ENCODE measurements at regions not wholly inside any gene's neighbourhood (a gene's known extent, or its start where the extent isn't known, plus 50 kb on each side); places are given as distances from the start of the nearest gene placed in this dataset.

GRCh38 chr5:57618767-57619381 is 136.3 kb upstream of the ACTBL2 start:
- no peak for DNase-seq (ENCODE audit: low spot score)
- TF ChIP-seq CTCF (IDR thresholded peaks at IDR 0.05; ENCODE audit: extremely low read depth, missing control alignments), result no peak

GRCh38 chr5:57613741-57614140 is 131.1 kb upstream of the ACTBL2 start:
- no peak for DNase-seq (ENCODE audit: low spot score)
- TF ChIP-seq CTCF (IDR thresholded peaks at IDR 0.05; ENCODE audit: extremely low read depth, missing control alignments), result no peak

GRCh38 chr5:57611177-57611576 is 128.6 kb upstream of the ACTBL2 start:
- no peak for DNase-seq (ENCODE audit: low spot score)

GRCh38 chr5:57608542-57608941 is 125.9 kb upstream of the ACTBL2 start:
- DNase-seq (ENCODE audit: low spot score), result no peak
- TF ChIP-seq CTCF (IDR thresholded peaks at IDR 0.05; ENCODE audit: extremely low read depth, missing control alignments), result no peak

More at GRCh38 chr5:57611177-57611576, 128.6 kb upstream of the ACTBL2 start:
- no peak for TF ChIP-seq CTCF (IDR thresholded peaks at IDR 0.05; ENCODE audit: extremely low read depth, missing control alignments)

GRCh38 chr5:57601996-57602395 is 119.4 kb upstream of the ACTBL2 start:
- no peak for TF ChIP-seq CTCF (IDR thresholded peaks at IDR 0.05; ENCODE audit: extremely low read depth, missing control alignments)
- no peak for DNase-seq (ENCODE audit: low spot score)

GRCh38 chr5:57600321-57600720 is 117.7 kb upstream of the ACTBL2 start:
- no peak for TF ChIP-seq CTCF (IDR thresholded peaks at IDR 0.05; ENCODE audit: extremely low read depth, missing control alignments)
- DNase-seq (ENCODE audit: low spot score), result no peak

GRCh38 chr5:57598756-57599155 is 116.1 kb upstream of the ACTBL2 start:
- DNase-seq (ENCODE audit: low spot score), result no peak
- TF ChIP-seq CTCF (IDR thresholded peaks at IDR 0.05; ENCODE audit: extremely low read depth, missing control alignments), result no peak

Measured in GM20000 (cell line).